IMR-90 (cell line): ENCODE measurements at regions not wholly inside any gene's neighbourhood (a gene's known extent, or its start where the extent isn't known, plus 50 kb on each side); places are given as distances from the start of the nearest gene placed in this dataset.

Experiments
- ATAC-seq: fragments of 200-7000 bp; cut with Tn5 transposase; 2 replicates; pipeline ENCODE4 v1.9.1; 2020; ENCODE audit warnings: low read depth, mild to moderate bottlenecking, moderate library complexity
- BruUV-seq: library from RNA; stranded (reverse); fragments of 400-500 nt; replicated peaks from 2 replicates; lab custom pipeline; 2021; lab: Mats Ljungman, UMichigan
- CTCF ChIA-PET: fragments of 300-600 bp; formaldehyde crosslinking; extraction: SDS; loops from one replicate; lab custom pipeline; 2021; ENCODE audit warnings: antibody characterized with exemption; lab: Yijun Ruan, JAX
- POLR2A ChIA-PET: fragments of 300-600 bp; sonication (Branson Sonifier 250); formaldehyde crosslinking; loops from one replicate; lab custom pipeline; 2022; ENCODE audit warnings: antibody characterized with exemption; ENCODE audit not compliant: unreplicated experiment; lab: Charles Lee
- DNase-seq: peaks from one replicate; pipeline ENCODE4 v3.0.0; 2013
- H2AFZ ChIP-seq: replicated peaks from 2 replicates; pipeline ENCODE3; 2013; ENCODE audit warnings: low read length, mild to moderate bottlenecking; ENCODE audit not compliant: poor library complexity
- H2AK5ac ChIP-seq: 2 replicates; pipeline ENCODE4 v1.6.1; 2013; ENCODE audit warnings: low read depth, low read length, inconsistent platforms
- H2AK9ac ChIP-seq: replicated peaks from 2 replicates; pipeline ENCODE3; 2013; ENCODE audit warnings: mild to moderate bottlenecking, low read depth, low read length, moderate library complexity; ENCODE audit not compliant: poor library complexity
- H2BK120ac ChIP-seq: 2 replicates; pipeline ENCODE4 v1.6.1; 2013; ENCODE audit warnings: low read depth, low read length, inconsistent platforms
- H2BK15ac ChIP-seq: 3 replicates; pipeline ENCODE4 v1.6.1; 2013; ENCODE audit warnings: low read depth, low read length, inconsistent platforms
- H2BK20ac ChIP-seq: 2 replicates; pipeline ENCODE4 v1.6.1; 2013; ENCODE audit warnings: low read depth, mild to moderate bottlenecking, inconsistent platforms, low read length, moderate library complexity
- H2BK5ac ChIP-seq: 2 replicates; pipeline ENCODE4 v1.6.1; 2013; ENCODE audit warnings: mild to moderate bottlenecking, low read depth, low read length, inconsistent platforms; ENCODE audit not compliant: poor library complexity, severe bottlenecking
- H3K14ac ChIP-seq: replicated peaks from 2 replicates; pipeline ENCODE4 v1.6.1; 2013; ENCODE audit warnings: low read depth, low read length, inconsistent platforms
- H3K18ac ChIP-seq: 2 replicates; pipeline ENCODE4 v1.6.1; 2013; ENCODE audit warnings: low read depth, low read length, control low read depth
- H3K23ac ChIP-seq: 2 replicates; pipeline ENCODE4 v1.6.1; 2013; ENCODE audit warnings: low read depth, low read length, inconsistent platforms
- H3K27ac ChIP-seq: 2 replicates; pipeline ENCODE4 v1.5.1; 2013; ENCODE audit warnings: mild to moderate bottlenecking, control low read depth, low read length; ENCODE audit not compliant: insufficient read depth
- H3K27me3 ChIP-seq: 2 replicates; pipeline ENCODE4 v1.6.1; 2013; ENCODE audit warnings: low read length; ENCODE audit not compliant: control insufficient read depth, insufficient read depth
- H3K36me3 ChIP-seq: 2 replicates; pipeline ENCODE4 v1.6.1; 2013; ENCODE audit warnings: low read length, mixed read lengths; ENCODE audit not compliant: control insufficient read depth, insufficient read depth
- H3K4ac ChIP-seq: 2 replicates; pipeline ENCODE4 v1.6.1; 2013; ENCODE audit warnings: low read depth, low read length, inconsistent platforms
- H3K4me1 ChIP-seq: 2 replicates; pipeline ENCODE4 v1.6.1; 2013; ENCODE audit warnings: low read length, mixed read lengths; ENCODE audit not compliant: control insufficient read depth, insufficient read depth
- H3K4me2 ChIP-seq: 2 replicates; pipeline ENCODE4 v1.6.1; 2013; ENCODE audit warnings: low read depth, mild to moderate bottlenecking, control low read depth, low read length, moderate library complexity
- H3K4me3 ChIP-seq: 2 replicates; pipeline ENCODE4 v1.5.1; 2013; ENCODE audit warnings: low read depth, mild to moderate bottlenecking, control low read depth, low read length, moderate library complexity; ENCODE audit not compliant: insufficient read depth
- H3K56ac ChIP-seq: 2 replicates; pipeline ENCODE4 v1.6.1; 2013; ENCODE audit warnings: low read length, inconsistent platforms; ENCODE audit not compliant: insufficient read depth; ENCODE audit errors: extremely low read depth
- H3K79me1 ChIP-seq, 2 experiments: 2 replicates each; pipeline ENCODE4 v1.6.1; 2013; ENCODE audit warnings: low read length in 2 of 2, inconsistent platforms in 1 of 2, low read depth in 1 of 2
- H3K9ac ChIP-seq: 2 replicates; pipeline ENCODE4 v1.6.1; 2013; ENCODE audit warnings: low read depth, low read length, control low read depth
- H3K9me1 ChIP-seq: 2 replicates; pipeline ENCODE4 v1.6.1; 2013; ENCODE audit warnings: low read length, inconsistent platforms; ENCODE audit not compliant: insufficient read depth
- H3K9me3 ChIP-seq: 2 replicates; pipeline ENCODE4 v1.6.1; 2013; ENCODE audit warnings: low read length; ENCODE audit not compliant: control insufficient read depth, insufficient read depth
- H4K20me1 ChIP-seq: 2 replicates; pipeline ENCODE4 v1.6.1; 2013; ENCODE audit warnings: low read length, inconsistent platforms; ENCODE audit not compliant: insufficient read depth
- H4K5ac ChIP-seq: 2 replicates; pipeline ENCODE4 v1.6.1; 2013; ENCODE audit warnings: mild to moderate bottlenecking, low read depth, low read length, control low read depth
- H4K8ac ChIP-seq, 2 experiments: 2 replicates each; pipeline ENCODE4 v1.6.1; 2013; ENCODE audit warnings: low read depth in 2 of 2, low read length in 2 of 2, control low read depth in 1 of 2, inconsistent platforms in 1 of 2
- H4K91ac ChIP-seq: 2 replicates; pipeline ENCODE4 v1.6.1; 2013; ENCODE audit warnings: low read depth, low read length, inconsistent platforms; ENCODE audit not compliant: insufficient read depth
- CTCF ChIP-seq: conservative IDR thresholded peaks from 2 replicates; pipeline ENCODE4 v1.5.1; 2012; ENCODE audit warnings: mild to moderate bottlenecking, low read depth, low read length, improper control_type of control experiment
- MXI1 ChIP-seq: IDR thresholded peaks from 2 replicates; pipeline ENCODE4 v1.6.1; 2012; ENCODE audit warnings: low read depth, mild to moderate bottlenecking, low read length, moderate library complexity, borderline replicate concordance
- RAD21 ChIP-seq: IDR thresholded peaks from 2 replicates; pipeline ENCODE4 v1.6.1; 2012; ENCODE audit warnings: low read length, improper control_type of control experiment
- WGBS, 2 experiments: methylation state at CpG; one replicate each; pipeline versions ENCODE4 v1.1.5 to v1.1.7; 2013; ENCODE audit warnings: missing lambda C conversion rate in 2 of 2; ENCODE audit not compliant: insufficient read length in 1 of 2; ENCODE audit errors: extremely low coverage in 2 of 2; 5-methylcytosine and 5-hydroxymethylcytosine counted together
- dilution Hi-C: fragments of 300-500 bp; cut with HindIII; formaldehyde crosslinking; loops from one replicate; pipeline ENCODE4 v1.14.3; 2018; ENCODE audit warnings: low sequenced_read_pairs; ENCODE audit not compliant: unreplicated experiment
- in situ Hi-C: fragments of 300-500 bp; cut with MboI; formaldehyde crosslinking; loops from 3 replicates; pipeline ENCODE4 v1.14.3; 2019; ENCODE audit warnings: low sequenced_read_pairs, inconsistent platforms, mixed read lengths
- intact Hi-C: fragments of 100-400 bp; cut with micrococcal nuclease; formaldehyde crosslinking; loops from 2 replicates; pipeline ENCODE4 v1.10.0; 2022

DNA sequence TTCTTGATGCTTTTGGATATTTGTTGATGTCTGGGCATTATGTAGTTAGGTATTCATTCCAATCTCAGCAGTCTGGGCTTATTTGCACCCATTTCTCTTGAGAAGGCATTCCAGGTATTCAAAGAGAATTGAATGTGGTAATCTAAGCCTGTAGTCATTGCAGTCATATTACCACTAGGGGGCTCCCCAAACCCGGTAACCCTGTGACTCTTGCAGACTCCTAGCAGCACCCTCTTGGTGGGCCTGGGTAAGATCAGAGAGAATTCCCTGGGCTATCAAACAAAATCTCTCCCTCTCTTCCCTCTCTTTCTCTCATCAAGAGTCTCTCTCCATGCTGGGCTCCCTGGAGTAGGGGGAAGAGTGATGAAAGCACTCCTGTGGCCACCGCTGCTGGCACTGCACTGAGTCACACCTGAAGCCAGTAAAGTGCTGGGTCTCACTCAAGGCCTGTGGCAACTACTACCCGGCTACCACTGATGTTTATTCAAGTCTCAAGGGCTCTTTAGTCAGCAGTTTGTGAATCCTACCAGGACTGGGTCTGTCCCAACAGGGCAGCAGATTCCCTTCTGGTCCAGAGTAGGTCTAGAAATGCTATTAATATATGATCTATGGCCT is 187.7 kb upstream of the NUDT10 start:
- ATAC-seq (peak; percentile 48; the same call in 1 of the 2 replicates), DNase-seq (peak; percentile 10)
- BruUV-seq, result no TSS peak
- WGBS, 2 experiments, result no CpG with 5 or more reads among the region's 3 CpGs
- CTCF ChIA-PET, result no interaction called here
- no peak for TF ChIP-seq MXI1
- peak; percentile 51 for TF ChIP-seq CTCF
- TF ChIP-seq RAD21, result peak; percentile 35
- H4K91ac ChIP-seq, result no peak overlapping the region
- no peak overlapping the region for H2BK120ac ChIP-seq
- H3K18ac ChIP-seq, result no peak overlapping the region
- no peak overlapping the region for H3K9ac ChIP-seq
- H4K20me1 ChIP-seq, result no peaks in the 10 kb centered on the region
- H3K56ac ChIP-seq, result no peak overlapping the region
- in situ Hi-C loops, result no loop called here
- H4K5ac ChIP-seq, result no peak overlapping the region
- H3K27me3 ChIP-seq, result no peaks in the 10 kb centered on the region
- H3K4me1 ChIP-seq, result no peaks in the 10 kb centered on the region
- H3K14ac ChIP-seq, result no peak overlapping the region
- H3K23ac ChIP-seq, result no peak overlapping the region
- intact Hi-C loops, result loop anchor here (5.0 kb wide), 1 partner anchor 277 kb away; no protein-coding TSS in a partner anchor
- no peak overlapping the region for H2AK5ac ChIP-seq
- H3K9me3 ChIP-seq, result no peaks in the 10 kb centered on the region
- dilution Hi-C loops, result no loop called here
- no peak overlapping the region for H3K4me3 ChIP-seq
- H3K4ac ChIP-seq, result no peak overlapping the region
- H2BK5ac ChIP-seq, result no peak overlapping the region
- H2BK20ac ChIP-seq, result no peak overlapping the region
- no peaks in the 10 kb centered on the region for H3K36me3 ChIP-seq
- H3K79me1 ChIP-seq, result no peaks in the 10 kb centered on the region
- H4K8ac ChIP-seq, result no peak overlapping the region
- no peak overlapping the region for H3K27ac ChIP-seq
- no peak overlapping the region for H2AK9ac ChIP-seq
- no peak overlapping the region for H3K4me2 ChIP-seq
- no peak overlapping the region for H2AFZ ChIP-seq
- no peak overlapping the region for H2BK15ac ChIP-seq
- POLR2A ChIA-PET, result no interaction called here
- no peaks in the 10 kb centered on the region for H3K9me1 ChIP-seq
